Parathyroid adenoma (tissue), 2 donors: ENCODE measurements at regions not wholly inside any gene's neighbourhood (a gene's known extent, or its start where the extent isn't known, plus 50 kb on each side); places are given as distances from the start of the nearest gene placed in this dataset.

Experiments
- H2AFZ ChIP-seq: fragments of 300-600 bp; sonication (generic); one replicate; pipeline ENCODE4 v1.7.0; 2017; ENCODE audit warnings: antibody characterized with exemption, mild to moderate bottlenecking
- H3K27ac ChIP-seq: fragments of 300-600 bp; sonication (generic); one replicate; pipeline ENCODE4 v1.7.0; 2017
- H3K27me3 ChIP-seq: fragments of 300-600 bp; sonication (generic); one replicate; pipeline ENCODE4 v1.7.0; 2017; ENCODE audit warnings: low read length; ENCODE audit not compliant: control insufficient read depth, insufficient read depth
- H3K36me3 ChIP-seq: fragments of 300-600 bp; sonication (generic); one replicate; pipeline ENCODE4 v1.7.0; 2017; ENCODE audit warnings: low read length; ENCODE audit not compliant: control insufficient read depth, insufficient read depth
- H3K4me1 ChIP-seq: fragments of 300-600 bp; sonication (generic); one replicate; pipeline ENCODE4 v1.7.0; 2017; ENCODE audit warnings: control low read depth
- H3K4me2 ChIP-seq: fragments of 300-600 bp; sonication (generic); one replicate; pipeline ENCODE4 v1.7.0; 2017; ENCODE audit warnings: low read length
- H3K4me3 ChIP-seq: fragments of 300-600 bp; sonication (generic); one replicate; pipeline ENCODE4 v1.7.0; 2017; ENCODE audit warnings: low read depth, low read length
- H3K79me2 ChIP-seq: fragments of 300-600 bp; sonication (generic); one replicate; pipeline ENCODE4 v1.7.0; 2017; ENCODE audit warnings: control low read depth
- H3K9ac ChIP-seq: fragments of 300-600 bp; sonication (generic); one replicate; pipeline ENCODE4 v1.7.0; 2017; ENCODE audit warnings: mild to moderate bottlenecking
- H3K9me3 ChIP-seq: fragments of 300-600 bp; sonication (generic); one replicate; pipeline ENCODE4 v1.7.0; 2017; ENCODE audit warnings: low read length; ENCODE audit not compliant: control insufficient read depth
- CTCF ChIP-seq: fragments of 300-600 bp; sonication (generic); IDR thresholded peaks from one replicate; pipeline ENCODE4 v1.7.0; 2017; ENCODE audit warnings: antibody characterized with exemption, mild to moderate bottlenecking
- donor health status: primary hyperparathyroidism.

GRCh38 chr21:26698416-26698815, 125.3 kb upstream of the CYYR1 start:
- no peak for TF ChIP-seq CTCF
- no peak overlapping the region for H3K9ac ChIP-seq
- H3K4me1 ChIP-seq = no peaks in the 10 kb centered on the region
- no peaks in the 10 kb centered on the region for H3K27me3 ChIP-seq
- no peak overlapping the region for H3K4me2 ChIP-seq
- no peaks in the 10 kb centered on the region for H3K9me3 ChIP-seq
- no peaks in the 10 kb centered on the region for H3K79me2 ChIP-seq
- no peaks in the 10 kb centered on the region for H3K36me3 ChIP-seq
- H2AFZ ChIP-seq = no peak overlapping the region
- H3K4me3 ChIP-seq = no peak overlapping the region
- no peak overlapping the region for H3K27ac ChIP-seq

- H3K4me2 ChIP-seq = no peak overlapping the region
- no peak overlapping the region for H3K9ac ChIP-seq
- no peak for TF ChIP-seq CTCF
- no peaks in the 10 kb centered on the region for H3K36me3 ChIP-seq
- no peak overlapping the region for H3K4me3 ChIP-seq
- H2AFZ ChIP-seq = no peak overlapping the region
- H3K27me3 ChIP-seq = no peaks in the 10 kb centered on the region
- no peaks in the 10 kb centered on the region for H3K9me3 ChIP-seq
- no peaks in the 10 kb centered on the region for H3K4me1 ChIP-seq
- H3K27ac ChIP-seq = no peak overlapping the region
- no peaks in the 10 kb centered on the region for H3K79me2 ChIP-seq
These were observed 118.3 kb upstream of the CYYR1 start for GRCh38 chr21:26691416-26691815.

GRCh38 chr21:26686705-26687104, 113.6 kb upstream of the CYYR1 start:
- Histone ChIP-seq H3K27me3 (no peaks in the 10 kb centered on the region), H2AFZ (no peak overlapping the region)

GRCh38 chr21:26686278-26686677, 113.2 kb upstream of the CYYR1 start:
- TF ChIP-seq CTCF = no peak
- Histone ChIP-seq H3K36me3 (no peaks in the 10 kb centered on the region), H3K27ac (no peak overlapping the region), H3K79me2 (no peaks in the 10 kb centered on the region), H3K9me3 (no peaks in the 10 kb centered on the region), H3K4me3 (no peak overlapping the region), H3K27me3 (no peaks in the 10 kb centered on the region), H2AFZ (no peak overlapping the region), H3K4me1 (no peaks in the 10 kb centered on the region), H3K9ac (no peak overlapping the region), H3K4me2 (no peak overlapping the region)

More at GRCh38 chr21:26686705-26687104, 113.6 kb upstream of the CYYR1 start:
- Histone ChIP-seq H3K4me3 (no peak overlapping the region), H3K27ac (no peak overlapping the region), H3K9ac (no peak overlapping the region), H3K4me1 (no peaks in the 10 kb centered on the region), H3K4me2 (no peak overlapping the region), H3K79me2 (no peaks in the 10 kb centered on the region), H3K9me3 (no peaks in the 10 kb centered on the region), H3K36me3 (no peaks in the 10 kb centered on the region)
- TF ChIP-seq CTCF = no peak

- no peak overlapping the region for H3K4me3 ChIP-seq
These were observed 111.8 kb upstream of the CYYR1 start for GRCh38 chr21:26684889-26685288.

More at GRCh38 chr21:26684889-26685288, 111.8 kb upstream of the CYYR1 start:
- no peaks in the 10 kb centered on the region for H3K9me3 ChIP-seq
- H3K36me3 ChIP-seq = no peaks in the 10 kb centered on the region
- no peaks in the 10 kb centered on the region for H3K27me3 ChIP-seq
- H2AFZ ChIP-seq = no peak overlapping the region
- H3K4me2 ChIP-seq = no peak overlapping the region
- TF ChIP-seq CTCF = no peak
- no peaks in the 10 kb centered on the region for H3K4me1 ChIP-seq
- H3K9ac ChIP-seq = no peak overlapping the region
- H3K79me2 ChIP-seq = no peaks in the 10 kb centered on the region
- H3K27ac ChIP-seq = no peak overlapping the region
